Renal pelvis (tissue), 1 donor: ENCODE measurements at regions not wholly inside any gene's neighbourhood (a gene's known extent, or its start where the extent isn't known, plus 50 kb on each side); places are given as distances from the start of the nearest gene placed in this dataset.
"Not testable (repeated sequence)": the region's sequence is repeated elsewhere in the genome, so short reads cannot be mapped to it uniquely, and the experiment has no call there.

ENCODE experiments used
- DNase-seq: peaks from one replicate; pipeline ENCODE4 v3.0.0-alpha.2; 2013

DNA sequence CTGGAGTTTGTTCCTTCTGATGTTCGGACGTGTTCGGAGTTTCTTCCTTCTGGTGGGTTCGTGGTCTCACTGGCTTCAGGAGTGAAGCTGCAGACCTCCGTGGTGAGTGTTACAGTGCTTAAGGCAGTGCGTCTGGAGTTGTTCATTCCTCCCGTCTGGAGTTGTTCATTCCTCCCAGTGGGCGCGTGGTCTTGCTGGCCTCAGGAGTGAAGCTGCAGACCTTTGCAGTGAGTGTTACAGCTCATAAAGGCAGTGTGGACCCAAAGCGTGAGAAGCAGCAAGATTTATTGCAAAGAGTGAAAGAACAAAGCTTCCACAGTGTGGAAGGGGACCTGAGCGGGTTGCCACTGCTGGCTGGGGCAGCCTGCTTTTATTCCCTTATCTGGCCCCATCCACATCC, 63.4 kb upstream of the DDHD1 start:
- not testable (repeated sequence) for DNase-seq

DNA sequence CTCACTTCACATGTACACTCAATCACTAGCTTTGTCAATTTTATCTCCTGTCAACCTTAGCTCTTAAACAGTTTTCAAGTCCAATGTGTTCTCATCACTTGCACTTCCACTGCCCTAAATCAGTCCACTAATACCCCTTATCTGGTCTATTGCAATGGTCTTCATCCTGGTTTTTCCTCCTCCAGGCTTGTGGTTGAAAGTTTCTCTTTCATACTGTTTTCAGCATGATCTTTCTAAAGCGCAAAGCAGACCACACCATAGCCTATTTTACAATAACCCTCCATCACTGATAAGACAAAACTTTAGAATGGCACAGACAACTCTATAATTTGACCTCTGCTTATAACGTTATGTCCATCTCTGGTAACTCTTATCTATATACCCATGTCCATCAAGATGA, 62.0 kb upstream of the DDHD1 start:
- no peak for DNase-seq

DNA sequence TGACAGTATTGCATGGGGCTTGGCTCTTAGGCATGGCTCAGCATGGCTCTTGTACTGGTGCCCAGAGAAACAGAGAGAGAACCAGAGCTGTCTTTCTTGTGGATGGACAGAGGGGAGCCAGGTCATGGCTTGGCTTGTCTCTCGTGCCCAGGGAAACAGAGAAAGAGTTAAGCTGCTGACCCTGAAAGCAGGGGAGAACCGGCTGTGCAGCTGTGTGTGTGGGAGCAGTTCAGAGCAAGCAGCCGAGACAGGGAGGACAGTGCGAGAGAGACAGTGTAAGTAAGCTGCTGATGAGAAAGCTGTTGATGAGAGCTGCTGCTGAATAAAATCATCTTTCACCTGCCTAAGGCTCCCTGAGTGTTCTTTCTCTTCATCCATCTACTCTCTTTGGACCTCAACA, 61.3 kb upstream of the DDHD1 start:
- DNase-seq, result no peak

DNA sequence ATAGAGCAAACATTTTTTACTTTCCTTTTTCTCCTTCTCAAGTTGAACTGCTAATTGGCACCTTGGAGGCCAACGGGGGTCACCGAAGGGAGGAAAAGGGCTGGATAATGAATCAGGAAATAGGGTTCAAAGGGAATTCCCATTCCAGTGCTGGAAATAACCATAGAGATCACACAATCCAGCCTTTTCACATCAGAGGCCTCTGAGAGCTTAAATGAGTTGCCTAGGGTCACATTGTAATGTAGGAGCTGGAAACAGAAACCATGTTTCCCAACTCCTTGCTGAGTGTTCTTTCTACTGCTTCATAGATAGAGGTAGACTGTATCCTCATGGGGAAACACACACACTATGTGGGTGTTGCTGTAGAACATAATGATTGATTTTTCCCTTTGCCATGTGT, 60.6 kb upstream of the DDHD1 start:
- no peak for DNase-seq

GRCh38 chr14:53209370-53209769, 56.2 kb upstream of the DDHD1 start:
- DNase-seq, result no peak
